Central memory CD8-positive, alpha-beta T cell (primary cell): ENCODE measurements at regions not wholly inside any gene's neighbourhood (a gene's known extent, or its start where the extent isn't known, plus 50 kb on each side); places are given as distances from the start of the nearest gene placed in this dataset.

ENCODE experiments used
- ATAC-seq: fragments of 150-1000 bp; cut with Tn5 transposase; replicated peaks from 2 replicates; pipeline ENCODE4 v1.10.0; 2022; ENCODE audit warnings: mild to moderate bottlenecking, moderate FRiP score, moderate number of reproducible peaks; ENCODE audit not compliant: poor library complexity, severe bottlenecking; ENCODE audit errors: extremely low read depth
- DNase-seq, 2 donors: peaks; one replicate each; pipeline ENCODE4 v3.0.0; 2021; ENCODE audit warnings: low spot score in 2 of 2
- H3K27ac Mint-ChIP-seq: one replicate; pipeline ENCODE4 v1.8.0; 2022; ENCODE audit warnings: low read depth, mild to moderate bottlenecking, moderate library complexity, mixed read lengths
- H3K27me3 Mint-ChIP-seq: one replicate; pipeline ENCODE4 v1.8.0; 2022; ENCODE audit warnings: mixed read lengths
- H3K36me3 Mint-ChIP-seq: one replicate; pipeline ENCODE4 v1.8.0; 2022; ENCODE audit warnings: mild to moderate bottlenecking, moderate library complexity, mixed read lengths; ENCODE audit not compliant: insufficient read depth
- H3K4me1 Mint-ChIP-seq: one replicate; pipeline ENCODE4 v1.8.0; 2022; ENCODE audit warnings: mixed read lengths
- H3K4me3 Mint-ChIP-seq: one replicate; pipeline ENCODE4 v1.8.0; 2022; ENCODE audit warnings: mild to moderate bottlenecking, moderate library complexity, mixed read lengths
- H3K9me3 Mint-ChIP-seq: one replicate; pipeline ENCODE4 v1.8.0; 2022; ENCODE audit warnings: mixed read lengths

GRCh38 chr1:8170059-8170835, 144.1 kb upstream of the ERRFI1 start:
- Mint-ChIP-seq H3K9me3 (no peaks in the 10 kb centered on the region), H3K27ac (peak overlapping the region; percentile 99), H3K4me3 (peak overlapping the region; percentile 60), H3K27me3 (no peaks in the 10 kb centered on the region), H3K4me1 (peaks cover 36% of the 10 kb centered on the region), H3K36me3 (peaks cover 7% of the 10 kb centered on the region)
- ATAC-seq (no peak), DNase-seq (no peak)

- peak; percentile 97 for ATAC-seq
- peak overlapping the region; percentile 99 for H3K27ac Mint-ChIP-seq
- H3K27me3 Mint-ChIP-seq, result no peaks in the 10 kb centered on the region
- H3K36me3 Mint-ChIP-seq, result peaks cover 7% of the 10 kb centered on the region
- H3K4me3 Mint-ChIP-seq, result peak overlapping the region; percentile 60
- DNase-seq, result peak in 1 of 2 donors; percentile 57
- H3K4me1 Mint-ChIP-seq, result peaks cover 36% of the 10 kb centered on the region
- H3K9me3 Mint-ChIP-seq, result no peaks in the 10 kb centered on the region
Measured at GRCh38 chr1:8169364-8170058, 143.4 kb upstream of the ERRFI1 start.

GRCh38 chr1:8167936-8168335, 141.8 kb upstream of the ERRFI1 start:
- peaks cover 7% of the 10 kb centered on the region for H3K36me3 Mint-ChIP-seq
- H3K9me3 Mint-ChIP-seq, result no peaks in the 10 kb centered on the region
- ATAC-seq (no peak), DNase-seq (no peak)
- no peak overlapping the region for H3K4me3 Mint-ChIP-seq
- peaks cover 36% of the 10 kb centered on the region for H3K4me1 Mint-ChIP-seq
- no peaks in the 10 kb centered on the region for H3K27me3 Mint-ChIP-seq
- peak overlapping the region; percentile 99 for H3K27ac Mint-ChIP-seq

- H3K27ac Mint-ChIP-seq, result no peak overlapping the region
- H3K36me3 Mint-ChIP-seq, result peaks cover 7% of the 10 kb centered on the region
- ATAC-seq (no peak), DNase-seq (no peak)
- peaks cover 42% of the 10 kb centered on the region for H3K4me1 Mint-ChIP-seq
- no peak overlapping the region for H3K4me3 Mint-ChIP-seq
- no peaks in the 10 kb centered on the region for H3K9me3 Mint-ChIP-seq
- H3K27me3 Mint-ChIP-seq, result no peaks in the 10 kb centered on the region
Measured at GRCh38 chr1:8166406-8166805, 140.3 kb upstream of the ERRFI1 start.

GRCh38 chr1:8165595-8166360, 139.7 kb upstream of the ERRFI1 start:
- no peak overlapping the region for H3K27ac Mint-ChIP-seq
- no peaks in the 10 kb centered on the region for H3K9me3 Mint-ChIP-seq
- no peak overlapping the region for H3K4me3 Mint-ChIP-seq
- no peaks in the 10 kb centered on the region for H3K27me3 Mint-ChIP-seq
- DNase-seq (no peak), ATAC-seq (no peak)
- peaks cover 38% of the 10 kb centered on the region for H3K4me1 Mint-ChIP-seq
- H3K36me3 Mint-ChIP-seq, result peaks cover 7% of the 10 kb centered on the region

GRCh38 chr1:8164670-8165069, 138.6 kb upstream of the ERRFI1 start:
- H3K9me3 Mint-ChIP-seq, result no peaks in the 10 kb centered on the region
- ATAC-seq, result no peak
- H3K27ac Mint-ChIP-seq, result no peak overlapping the region
- H3K4me1 Mint-ChIP-seq, result peaks cover 29% of the 10 kb centered on the region
- no peak for DNase-seq
- no peak overlapping the region for H3K4me3 Mint-ChIP-seq
- peaks cover 6% of the 10 kb centered on the region for H3K36me3 Mint-ChIP-seq
- no peaks in the 10 kb centered on the region for H3K27me3 Mint-ChIP-seq

DNA sequence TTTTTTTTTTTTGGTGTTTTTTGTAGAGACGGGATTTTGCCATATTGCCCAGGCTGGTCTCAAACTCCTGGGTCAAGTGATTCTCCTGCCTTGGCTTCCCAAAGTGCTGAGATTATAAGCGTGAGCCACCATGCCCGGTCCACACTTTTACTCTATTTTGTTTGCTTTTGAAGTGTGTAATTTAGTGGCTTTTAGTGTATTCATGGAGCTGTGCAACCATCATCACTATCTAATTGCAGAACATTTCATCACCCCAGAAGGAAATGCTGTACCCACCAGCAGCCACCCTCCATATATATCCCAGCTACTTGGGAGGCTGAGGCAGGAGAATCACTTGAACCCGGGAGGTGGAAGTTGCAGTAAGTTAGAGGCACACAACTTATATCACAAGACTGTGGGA, 136.9 kb upstream of the ERRFI1 start:
- H3K36me3 Mint-ChIP-seq, result peaks cover 3% of the 10 kb centered on the region
- H3K9me3 Mint-ChIP-seq, result no peaks in the 10 kb centered on the region
- no peak overlapping the region for H3K27ac Mint-ChIP-seq
- H3K27me3 Mint-ChIP-seq, result no peaks in the 10 kb centered on the region
- ATAC-seq (no peak), DNase-seq (no peak)
- no peak overlapping the region for H3K4me3 Mint-ChIP-seq
- H3K4me1 Mint-ChIP-seq, result peaks cover 23% of the 10 kb centered on the region

GRCh38 chr1:8162168-8162567, 136.1 kb upstream of the ERRFI1 start:
- DNase-seq (no peak), ATAC-seq (no peak)
- peak overlapping the region; percentile 20 for H3K27ac Mint-ChIP-seq
- H3K9me3 Mint-ChIP-seq, result no peaks in the 10 kb centered on the region
- H3K4me1 Mint-ChIP-seq, result peaks cover 23% of the 10 kb centered on the region
- H3K4me3 Mint-ChIP-seq, result no peak overlapping the region
- H3K27me3 Mint-ChIP-seq, result no peaks in the 10 kb centered on the region
- H3K36me3 Mint-ChIP-seq, result peaks cover 1% of the 10 kb centered on the region

GRCh38 chr1:8161546-8162105, 135.5 kb upstream of the ERRFI1 start:
- DNase-seq, result no peak
- Mint-ChIP-seq H3K4me1 (peaks cover 18% of the 10 kb centered on the region), H3K36me3 (peaks cover 1% of the 10 kb centered on the region), H3K9me3 (no peaks in the 10 kb centered on the region), H3K4me3 (no peak overlapping the region), H3K27me3 (no peaks in the 10 kb centered on the region), H3K27ac (peak overlapping the region; percentile 20)
- no peak for ATAC-seq

- ATAC-seq (no peak), DNase-seq (no peak)
- Mint-ChIP-seq H3K4me1 (peaks cover 6% of the 10 kb centered on the region), H3K36me3 (peaks cover 1% of the 10 kb centered on the region), H3K9me3 (no peaks in the 10 kb centered on the region), H3K27me3 (no peaks in the 10 kb centered on the region), H3K4me3 (no peak overlapping the region), H3K27ac (no peak overlapping the region)
Measured at GRCh38 chr1:8159470-8160024, 133.4 kb upstream of the ERRFI1 start.

- H3K36me3 Mint-ChIP-seq, result peaks cover 1% of the 10 kb centered on the region
- no peak overlapping the region for H3K4me3 Mint-ChIP-seq
- DNase-seq (no peak), ATAC-seq (no peak)
- H3K4me1 Mint-ChIP-seq, result peaks cover 6% of the 10 kb centered on the region
- no peak overlapping the region for H3K27ac Mint-ChIP-seq
- no peaks in the 10 kb centered on the region for H3K9me3 Mint-ChIP-seq
- no peaks in the 10 kb centered on the region for H3K27me3 Mint-ChIP-seq
Measured at GRCh38 chr1:8158995-8159394, 132.9 kb upstream of the ERRFI1 start.

DNA sequence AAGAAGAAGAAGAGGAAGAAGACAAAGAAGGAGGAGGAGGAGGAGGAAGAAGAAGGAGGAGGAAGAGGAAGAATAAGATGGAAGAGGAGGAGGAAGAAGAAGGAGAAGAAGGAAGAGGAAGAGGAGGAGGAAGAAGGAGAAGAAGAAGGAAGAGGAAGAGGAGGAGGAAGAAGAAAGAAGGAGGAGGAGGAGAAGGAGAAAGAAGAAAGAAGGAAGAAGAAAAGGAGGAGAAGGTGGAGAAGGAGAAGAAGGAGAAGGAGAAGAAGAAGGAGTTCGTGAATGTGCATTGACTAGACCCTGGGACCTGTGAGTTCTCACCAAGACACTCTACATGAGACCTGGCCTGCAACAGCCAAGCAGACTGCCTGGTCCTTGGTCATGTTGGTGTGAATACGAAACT, 131.7 kb upstream of the ERRFI1 start:
- no peak overlapping the region for H3K4me3 Mint-ChIP-seq
- H3K27me3 Mint-ChIP-seq, result no peaks in the 10 kb centered on the region
- DNase-seq (no peak), ATAC-seq (no peak)
- H3K27ac Mint-ChIP-seq, result peak overlapping the region; percentile 55
- no peaks in the 10 kb centered on the region for H3K9me3 Mint-ChIP-seq
- H3K36me3 Mint-ChIP-seq, result peaks cover 10% of the 10 kb centered on the region
- peaks cover 17% of the 10 kb centered on the region for H3K4me1 Mint-ChIP-seq
